CD1c-positive myeloid dendritic cell (primary cell): ENCODE measurements at regions not wholly inside any gene's neighbourhood (a gene's known extent, or its start where the extent isn't known, plus 50 kb on each side); places are given as distances from the start of the nearest gene placed in this dataset.

Experiments
- DNase-seq: peaks from one replicate; pipeline ENCODE4 v3.0.0-alpha.2; 2016; ENCODE audit errors: extremely low spot score

DNA sequence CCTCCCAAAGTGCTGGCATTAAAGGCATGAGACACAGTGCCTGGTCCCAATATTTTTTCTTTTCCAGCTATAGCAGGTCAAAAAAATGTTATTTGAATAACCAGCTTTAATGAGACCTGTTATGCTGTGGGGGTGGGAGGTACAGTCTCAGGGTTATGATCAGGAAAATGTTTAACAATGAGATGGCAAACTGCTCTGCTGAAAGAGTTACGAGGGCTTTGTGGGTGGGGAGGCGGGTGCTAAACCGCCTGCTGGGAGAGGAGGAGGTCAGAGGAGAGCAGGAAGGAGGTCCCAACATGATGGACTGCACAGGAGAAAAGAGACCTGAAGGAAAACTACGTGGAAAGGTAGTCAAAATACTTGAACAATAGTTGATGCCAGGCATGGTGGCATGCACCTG, 126.0 kb upstream of the B3GALT2 start:
- DNase-seq, result no peak

DNA sequence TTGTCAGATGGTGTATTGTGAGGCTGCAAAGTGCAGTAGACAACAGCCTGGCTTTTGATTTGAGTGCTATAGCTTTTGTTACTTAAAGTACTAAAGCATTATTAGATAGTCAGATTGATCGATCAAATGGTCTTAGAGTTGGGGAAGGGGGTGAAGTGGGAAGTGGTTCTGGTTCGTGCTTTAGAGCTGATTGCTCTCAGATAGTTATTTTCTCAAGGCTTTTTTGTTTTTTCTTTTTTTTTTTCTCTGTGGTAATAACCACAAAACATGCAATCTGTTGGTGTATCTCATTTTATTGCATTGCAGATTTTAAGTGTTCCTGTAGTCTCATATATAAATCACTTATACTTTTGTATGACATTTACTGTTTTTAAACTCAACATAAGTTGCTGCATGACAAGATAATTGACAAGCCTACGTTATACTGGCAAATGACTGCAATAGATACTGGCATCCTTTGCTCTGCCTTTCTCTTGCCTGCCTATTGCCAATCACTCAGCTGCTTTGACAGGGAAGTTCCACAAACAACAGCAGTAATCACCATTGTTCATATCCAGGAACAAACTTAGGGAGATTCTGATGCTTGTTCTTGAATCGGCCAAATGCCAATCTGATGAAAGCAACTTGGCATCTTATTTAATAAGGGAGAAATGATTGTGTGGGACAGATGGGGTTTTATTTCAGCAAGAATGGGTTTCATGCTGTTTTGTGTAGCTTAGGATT, 125.0 kb upstream of the B3GALT2 start:
- no peak for DNase-seq

DNA sequence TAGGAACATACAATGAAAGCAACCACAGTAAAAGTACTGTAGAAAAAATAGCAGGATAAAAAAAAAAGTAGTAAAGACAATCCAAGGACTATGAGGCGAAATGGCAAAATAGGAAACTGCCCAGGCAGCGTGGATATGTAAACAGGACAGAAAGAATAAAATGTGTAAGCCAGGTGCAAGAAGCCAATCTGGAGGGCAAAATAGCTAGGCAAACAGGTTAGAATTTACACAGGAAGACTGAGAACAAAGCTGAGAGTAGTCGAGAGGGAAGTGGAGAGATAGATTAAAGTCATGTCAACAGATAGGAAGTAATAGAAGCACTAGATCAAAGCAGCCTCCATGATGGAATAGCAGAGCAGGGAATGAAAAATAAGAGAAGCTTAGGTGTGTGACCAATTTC, 124.2 kb upstream of the B3GALT2 start:
- DNase-seq, result no peak

DNA sequence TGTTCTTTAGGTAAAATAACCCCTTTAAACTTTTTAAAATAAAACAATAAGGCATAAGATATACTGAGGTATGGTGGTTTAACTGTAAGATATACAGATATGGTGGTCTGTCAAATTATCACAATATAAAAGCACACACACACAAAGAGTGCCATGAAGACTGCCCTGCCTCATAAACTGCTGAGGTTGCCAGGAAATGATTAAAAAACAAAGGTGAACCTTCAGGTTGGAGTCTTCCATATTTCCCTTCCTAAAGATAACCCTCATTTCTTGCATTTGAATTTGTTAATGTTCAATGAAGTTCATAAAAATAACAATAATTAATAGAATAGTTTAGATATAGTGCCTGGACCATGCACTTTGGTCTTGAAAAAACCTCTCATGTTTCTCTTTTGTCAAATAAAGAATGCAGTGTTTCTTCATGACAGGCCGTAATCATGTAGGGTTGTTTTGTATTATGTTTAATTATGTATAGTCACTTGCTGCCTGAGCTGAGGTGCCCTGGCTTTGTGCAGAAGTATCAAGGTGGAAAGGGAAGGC, 123.6 kb upstream of the B3GALT2 start:
- DNase-seq, result no peak

DNA sequence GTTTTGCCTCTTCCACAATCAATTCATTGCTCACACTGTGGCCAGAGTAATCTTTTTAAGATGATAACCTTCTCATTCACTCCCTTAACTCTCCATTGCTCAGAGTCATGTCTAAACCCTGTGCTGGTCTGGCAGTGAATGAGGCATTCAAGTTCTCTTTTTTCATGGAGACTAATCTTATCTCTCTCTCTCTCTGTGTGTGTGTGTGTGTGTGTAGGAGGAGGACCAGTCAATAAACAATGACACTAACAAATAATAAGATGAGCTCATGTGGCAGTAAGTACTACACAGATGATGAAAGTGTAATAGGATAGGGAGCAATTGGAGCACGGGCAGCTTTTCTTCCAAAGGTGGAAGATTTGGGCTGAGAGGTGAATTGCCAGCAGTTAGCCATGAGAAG, 122.0 kb upstream of the B3GALT2 start:
- DNase-seq, result no peak

DNA sequence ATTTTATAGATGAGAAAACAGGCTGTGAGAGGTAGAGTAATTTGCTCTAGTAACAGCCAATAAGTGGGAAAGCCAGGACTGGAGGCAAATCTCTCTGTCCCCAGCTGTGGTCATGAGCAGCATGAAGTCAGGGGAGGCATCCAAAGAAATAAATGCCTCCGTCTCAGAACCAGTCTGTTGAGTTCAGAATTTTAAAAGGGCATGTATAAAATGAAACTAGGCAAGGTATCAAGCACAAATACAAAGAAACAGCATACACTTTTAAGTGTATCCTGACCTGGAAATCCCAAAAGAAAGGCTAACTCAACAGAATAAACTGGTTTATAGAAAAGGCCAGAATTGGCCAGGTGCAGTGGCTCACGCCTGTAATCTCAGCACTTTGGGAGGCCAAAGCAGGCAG, 120.0 kb upstream of the B3GALT2 start:
- DNase-seq, result no peak
